ENCODE measurements at regions not wholly inside any gene's neighbourhood (a gene's known extent, or its start where the extent isn't known, plus 50 kb on each side); places are given as distances from the start of the nearest gene placed in this dataset.

GRCh38 chr11:70854901-70855556 is 397.3 kb downstream of the SHANK2 start (continued):
- TF ChIP-seq NR1H2 (CRISPR knock-in tag; IDR thresholded peaks at IDR 0.05; ENCODE audit: borderline replicate concordance, low read depth): no peak
- TF ChIP-seq ZNF232 (CRISPR knock-in tag; IDR thresholded peaks at IDR 0.05; ENCODE audit: borderline replicate concordance): no peak
- no peak for TF ChIP-seq SP4 (CRISPR knock-in tag; IDR thresholded peaks at IDR 0.05)
- no peak for TF ChIP-seq HNF4G (IDR thresholded peaks at IDR 0.05; ENCODE audit: borderline replicate concordance, low read depth, low read length)
- no peak for TF ChIP-seq HNF4G (CRISPR knock-in tag; IDR thresholded peaks at IDR 0.05; ENCODE audit: borderline replicate concordance, low read depth)

DNA sequence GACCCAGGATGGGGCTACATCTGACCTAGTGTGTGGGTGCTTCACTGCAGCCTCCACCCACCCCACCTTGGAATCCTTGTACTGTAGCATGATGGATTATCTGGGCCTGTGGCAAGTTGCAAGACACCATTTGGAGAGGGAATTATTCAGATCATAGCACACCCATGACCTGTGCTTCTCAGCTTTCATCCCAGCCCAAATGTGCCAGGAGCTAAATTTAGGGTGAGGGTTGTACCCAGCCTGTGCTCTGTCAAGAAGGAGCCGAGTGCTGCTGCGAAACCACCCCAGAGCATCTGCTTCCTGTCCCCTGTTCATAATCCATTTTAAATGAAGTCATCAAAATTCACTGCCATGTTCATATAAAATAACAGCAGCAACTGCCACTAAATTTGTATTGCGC is 394.5 kb downstream of the SHANK2 start:
- no peak overlapping the region for H3K4me2 ChIP-seq (ENCODE audit: low read depth, low read length)
- 92% methylated on average over 3 of the region's 3 CpGs for WGBS (ENCODE audit: low lambda C conversion rate)
- peaks cover 4 to 8% of the 10 kb centered on the region in 2 experiments; a peak in 4 of 5 replicates for H3K36me3 ChIP-seq (replicated peaks in 1 of 2; ENCODE audit: control insufficient read depth in 1 of 2, insufficient read depth in 2 of 2, low read length in 2 of 2)
- H3K4me3 ChIP-seq (replicated peaks in 1 of 3; ENCODE audit: insufficient read depth in 1 of 3, low read depth in 2 of 3, low read length in 3 of 3): no peak overlapping the region
- no peaks in the 10 kb centered on the region for H3K9me3 ChIP-seq (ENCODE audit: low read length)
- H2AFZ ChIP-seq (ENCODE audit: low read length): no peak overlapping the region
- BruUV-seq (replicated peaks): no TSS peak
- intact Hi-C loops (cut with micrococcal nuclease; ENCODE audit: unreplicated experiment): no loop called here
- no peaks in the 10 kb centered on the region for H3K27me3 ChIP-seq (ENCODE audit: control insufficient read depth in 1 of 2, insufficient read depth in 2 of 2, low read length in 2 of 2)
- H4K20me1 ChIP-seq (ENCODE audit: insufficient read depth, low read length): no peaks in the 10 kb centered on the region; the same call in 1 of the 2 replicates
- ATAC-seq: no peak
- no peaks in the 10 kb centered on the region for H3K4me1 ChIP-seq (ENCODE audit: insufficient read depth, low read length)
- in situ Hi-C loops (cut with HindIII; ENCODE audit: extremely low pct_ligation_motif_present, low pct_unique_long_range_greater_than_20kb): no loop called here
- ChIA-PET CTCF (ENCODE audit: low intra/inter-chr PET ratio, low total read pairs) (no interaction called here), POLR2A (no interaction called here)
- H3K9ac ChIP-seq (ENCODE audit: insufficient read depth, low read depth, low read length): no peak overlapping the region
- H3K79me2 ChIP-seq (ENCODE audit: insufficient read depth, low read length): no peaks in the 10 kb centered on the region
- no peak for FAIRE-seq
- no peak for DNase-seq (ENCODE audit: low spot score)
- no peak overlapping the region for H3K27ac ChIP-seq (ENCODE audit: extremely low read length, insufficient read depth, low read length)
- TF ChIP-seq ATF4 (CRISPR knock-in tag; IDR thresholded peaks at IDR 0.05): no peak
- no peak for TF ChIP-seq ZNF672 (CRISPR knock-in tag; IDR thresholded peaks at IDR 0.05)
- TF ChIP-seq AGO2 (optimal IDR thresholded peaks at IDR 0.05; ENCODE audit: low read depth, low read length): no peak
- no peak for TF ChIP-seq SMC3 (IDR thresholded peaks at IDR 0.05; ENCODE audit: low read length)
- TF ChIP-seq ZNF513 (CRISPR knock-in tag; conservative IDR thresholded peaks at IDR 0.05): no peak
- TF ChIP-seq DNMT1 (CRISPR knock-in tag; IDR thresholded peaks at IDR 0.05): no peak
- TF ChIP-seq, protein P1, sequence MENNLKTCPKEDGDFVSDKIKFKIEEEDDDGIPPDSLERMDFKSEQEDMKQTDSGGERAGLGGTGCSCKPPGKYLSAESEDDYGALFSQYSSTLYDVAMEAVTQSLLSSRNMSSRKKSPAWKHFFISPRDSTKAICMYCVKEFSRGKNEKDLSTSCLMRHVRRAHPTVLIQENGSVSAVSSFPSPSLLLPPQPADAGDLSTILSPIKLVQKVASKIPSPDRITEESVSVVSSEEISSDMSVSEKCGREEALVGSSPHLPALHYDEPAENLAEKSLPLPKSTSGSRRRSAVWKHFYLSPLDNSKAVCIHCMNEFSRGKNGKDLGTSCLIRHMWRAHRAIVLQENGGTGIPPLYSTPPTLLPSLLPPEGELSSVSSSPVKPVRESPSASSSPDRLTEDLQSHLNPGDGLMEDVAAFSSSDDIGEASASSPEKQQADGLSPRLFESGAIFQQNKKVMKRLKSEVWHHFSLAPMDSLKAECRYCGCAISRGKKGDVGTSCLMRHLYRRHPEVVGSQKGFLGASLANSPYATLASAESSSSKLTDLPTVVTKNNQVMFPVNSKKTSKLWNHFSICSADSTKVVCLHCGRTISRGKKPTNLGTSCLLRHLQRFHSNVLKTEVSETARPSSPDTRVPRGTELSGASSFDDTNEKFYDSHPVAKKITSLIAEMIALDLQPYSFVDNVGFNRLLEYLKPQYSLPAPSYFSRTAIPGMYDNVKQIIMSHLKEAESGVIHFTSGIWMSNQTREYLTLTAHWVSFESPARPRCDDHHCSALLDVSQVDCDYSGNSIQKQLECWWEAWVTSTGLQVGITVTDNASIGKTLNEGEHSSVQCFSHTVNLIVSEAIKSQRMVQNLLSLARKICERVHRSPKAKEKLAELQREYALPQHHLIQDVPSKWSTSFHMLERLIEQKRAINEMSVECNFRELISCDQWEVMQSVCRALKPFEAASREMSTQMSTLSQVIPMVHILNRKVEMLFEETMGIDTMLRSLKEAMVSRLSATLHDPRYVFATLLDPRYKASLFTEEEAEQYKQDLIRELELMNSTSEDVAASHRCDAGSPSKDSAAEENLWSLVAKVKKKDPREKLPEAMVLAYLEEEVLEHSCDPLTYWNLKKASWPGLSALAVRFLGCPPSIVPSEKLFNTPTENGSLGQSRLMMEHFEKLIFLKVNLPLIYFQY (CRISPR knock-in tag; IDR thresholded peaks at IDR 0.05; ENCODE audit: borderline replicate concordance): no peak
- TF ChIP-seq JARID2 (CRISPR knock-in tag; IDR thresholded peaks at IDR 0.05; ENCODE audit: insufficient replicate concordance): no peak
- TF ChIP-seq, protein P2, sequence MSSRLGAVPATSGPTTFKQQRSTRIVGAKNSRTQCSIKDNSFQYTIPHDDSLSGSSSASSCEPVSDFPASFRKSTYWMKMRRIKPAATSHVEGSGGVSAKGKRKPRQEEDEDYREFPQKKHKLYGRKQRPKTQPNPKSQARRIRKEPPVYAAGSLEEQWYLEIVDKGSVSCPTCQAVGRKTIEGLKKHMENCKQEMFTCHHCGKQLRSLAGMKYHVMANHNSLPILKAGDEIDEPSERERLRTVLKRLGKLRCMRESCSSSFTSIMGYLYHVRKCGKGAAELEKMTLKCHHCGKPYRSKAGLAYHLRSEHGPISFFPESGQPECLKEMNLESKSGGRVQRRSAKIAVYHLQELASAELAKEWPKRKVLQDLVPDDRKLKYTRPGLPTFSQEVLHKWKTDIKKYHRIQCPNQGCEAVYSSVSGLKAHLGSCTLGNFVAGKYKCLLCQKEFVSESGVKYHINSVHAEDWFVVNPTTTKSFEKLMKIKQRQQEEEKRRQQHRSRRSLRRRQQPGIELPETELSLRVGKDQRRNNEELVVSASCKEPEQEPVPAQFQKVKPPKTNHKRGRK (CRISPR knock-in tag; IDR thresholded peaks at IDR 0.05): no peak
- no peak for TF ChIP-seq MTF2 (CRISPR knock-in tag; IDR thresholded peaks at IDR 0.05; ENCODE audit: borderline replicate concordance)
